Renal cortical epithelial cell (primary cell): ENCODE measurements at regions not wholly inside any gene's neighbourhood (a gene's known extent, or its start where the extent isn't known, plus 50 kb on each side); places are given as distances from the start of the nearest gene placed in this dataset.

Experiments
- DNase-seq: peaks from one replicate; pipeline ENCODE4 v3.0.0-alpha.2; 2011; ENCODE audit warnings: low read depth

DNA sequence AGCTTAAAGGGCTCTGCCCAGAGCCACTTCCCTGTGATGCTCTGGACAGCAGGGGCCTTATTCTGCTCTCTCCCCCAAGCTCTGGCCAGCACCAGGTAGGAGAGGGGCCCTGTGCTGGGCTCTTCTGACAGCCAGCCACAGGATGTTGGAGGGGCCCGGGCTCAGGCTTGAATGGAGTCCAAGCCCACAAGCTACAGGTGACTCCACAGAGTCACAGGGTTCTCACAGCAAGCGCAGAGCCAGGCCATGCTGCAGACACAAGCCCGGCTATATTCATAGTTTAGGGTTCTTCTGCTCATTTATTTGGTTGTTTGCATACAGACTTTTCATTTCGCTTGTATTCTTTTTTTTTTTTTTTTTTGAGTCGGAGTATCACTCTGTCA, 1392.8 kb downstream of the BRD1 start:
- no peak for DNase-seq

DNA sequence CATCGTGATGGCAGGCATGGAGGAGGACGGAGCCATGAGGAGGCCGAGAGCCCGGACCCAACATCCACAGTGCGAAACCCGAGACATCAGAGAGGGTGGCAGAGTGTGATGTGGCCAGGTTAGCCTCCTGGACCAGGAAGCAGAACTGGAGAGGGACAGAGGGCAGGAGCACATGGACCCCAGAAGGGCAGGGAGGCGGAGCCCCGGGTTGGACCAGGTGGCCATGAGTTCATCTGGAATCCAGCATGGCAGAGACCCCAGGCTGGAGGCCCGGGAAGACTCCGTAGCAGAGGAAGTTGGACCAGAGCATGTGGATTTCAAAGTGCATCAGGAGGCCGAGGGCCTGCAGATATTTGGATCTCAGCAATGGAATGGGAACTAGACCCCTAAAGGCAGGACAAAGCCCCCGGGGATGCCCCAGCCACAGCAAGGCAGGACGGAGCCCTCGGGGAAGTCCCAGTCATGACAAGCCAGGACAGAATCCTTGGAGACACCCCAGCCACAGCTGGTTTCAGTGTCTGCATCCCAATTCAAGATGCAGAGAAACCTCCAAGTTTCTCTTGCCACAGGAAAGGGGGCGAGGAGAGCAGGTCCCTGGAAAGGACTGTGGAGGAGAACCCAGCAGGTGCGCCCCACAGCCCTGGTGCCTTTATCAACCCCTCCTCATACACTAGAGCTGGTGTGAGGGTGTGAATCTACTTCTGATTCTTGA, 1393.4 kb downstream of the BRD1 start:
- no peak for DNase-seq

DNA sequence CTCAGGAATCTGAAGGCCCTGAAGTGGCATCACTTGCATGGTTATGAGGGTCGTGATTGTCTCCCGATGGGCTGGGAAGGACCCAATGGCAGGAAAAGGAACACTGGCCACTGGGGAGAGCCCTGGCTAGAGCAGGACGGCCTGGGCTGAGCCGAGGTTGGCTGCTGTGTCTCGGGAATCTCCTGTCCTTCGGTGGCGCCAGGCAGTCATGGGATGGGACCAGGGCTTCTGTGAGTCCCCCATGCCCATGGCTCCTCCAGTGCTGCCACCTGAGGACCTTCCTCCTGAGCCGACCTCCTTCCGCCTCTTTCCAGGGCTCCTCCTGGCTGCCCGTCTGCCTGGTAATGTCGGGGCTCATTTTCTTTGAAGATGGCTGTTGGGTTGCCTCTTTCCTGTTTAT, 1394.0 kb downstream of the BRD1 start:
- no peak for DNase-seq

DNA sequence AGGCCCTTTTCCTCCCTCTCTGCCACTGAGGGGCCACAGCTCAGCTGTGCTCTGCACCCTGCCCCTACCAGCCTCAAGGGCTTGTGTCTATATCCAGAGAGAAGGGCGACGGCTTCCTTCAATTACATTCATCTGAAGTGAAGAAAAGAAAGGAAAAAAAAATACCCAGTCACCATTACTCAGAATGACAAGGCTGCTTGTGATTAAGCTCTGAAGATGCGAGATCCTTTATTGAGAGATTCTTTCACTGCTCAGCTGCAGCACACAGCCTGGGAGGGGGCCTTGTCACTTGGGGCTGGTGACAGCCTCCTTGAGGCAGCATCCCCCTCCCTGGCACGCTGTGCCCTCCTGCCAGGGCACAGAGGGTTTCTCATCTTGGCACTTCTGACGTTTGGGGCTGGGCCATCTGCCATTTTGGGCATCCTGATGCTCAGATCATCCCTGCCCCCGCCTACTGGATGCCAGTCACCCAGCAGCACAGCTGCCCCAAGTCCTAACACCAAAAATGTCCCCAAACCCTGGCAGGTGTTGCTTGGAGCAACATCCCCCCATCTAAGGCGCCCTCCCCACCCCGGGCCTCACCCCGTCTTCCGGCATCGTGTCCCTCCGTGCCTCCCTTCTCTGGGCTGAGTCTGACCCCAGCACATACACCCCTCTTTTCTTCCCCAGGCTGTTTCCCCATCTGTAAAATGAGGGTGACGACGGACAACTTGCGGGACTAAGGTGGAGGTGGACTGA, 1394.7 kb downstream of the BRD1 start:
- DNase-seq: no peak

DNA sequence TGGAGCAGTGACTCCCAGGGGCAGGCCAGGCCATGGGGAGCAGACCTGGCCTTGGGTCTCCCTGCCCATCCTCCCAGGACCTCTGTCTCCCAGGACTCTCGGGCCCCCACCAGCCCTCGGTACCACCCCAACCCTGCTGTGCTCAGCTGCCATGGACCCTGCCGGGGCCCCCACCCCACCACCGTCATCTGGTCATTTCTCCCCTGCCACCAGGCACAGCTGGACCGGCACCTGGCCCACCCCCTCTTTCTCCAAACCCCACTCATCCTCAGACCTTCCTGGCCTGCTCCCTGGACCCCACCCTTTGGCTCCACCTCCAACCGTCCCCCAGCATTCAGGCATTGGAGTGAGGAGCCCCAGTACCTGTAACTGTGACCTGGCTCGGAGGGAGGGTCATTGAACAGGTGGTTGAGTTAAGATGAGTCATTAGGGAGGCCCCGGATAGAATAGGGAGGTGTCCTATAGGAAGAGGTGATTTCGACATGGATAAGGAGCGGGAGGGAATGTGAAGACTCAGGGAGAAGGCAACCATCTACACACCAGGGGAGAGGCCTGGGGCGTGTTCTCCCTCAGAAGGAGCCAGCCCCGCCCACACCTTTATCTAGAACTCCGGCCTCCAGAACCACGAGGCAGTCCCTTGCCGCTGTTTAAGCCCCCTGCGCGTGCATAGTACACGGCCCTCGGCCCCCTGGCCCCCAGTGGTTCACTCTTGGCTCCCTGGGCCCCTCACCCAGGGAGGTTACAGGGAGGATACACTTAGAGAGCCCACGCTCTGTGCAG, 1395.9 kb downstream of the BRD1 start:
- DNase-seq: no peak

DNA sequence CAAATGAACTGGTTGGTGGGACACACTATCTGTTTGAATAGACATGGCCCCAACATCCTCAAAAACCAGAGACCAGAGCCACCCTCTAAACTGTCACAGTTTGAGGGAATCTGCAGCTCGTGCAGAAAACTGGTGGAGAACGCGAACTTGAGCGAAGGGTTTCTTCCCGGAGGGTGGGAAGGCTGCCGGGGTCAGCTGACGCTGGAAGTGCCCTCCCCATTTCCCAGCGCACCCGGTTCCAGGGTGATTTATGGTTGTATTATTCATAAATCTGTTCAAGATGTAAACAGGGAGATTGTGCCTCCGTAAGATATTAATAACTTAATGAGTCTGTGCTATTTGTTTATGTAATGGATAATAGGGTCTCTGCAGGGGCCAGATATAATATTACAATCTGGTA, 1396.7 kb downstream of the BRD1 start:
- DNase-seq: no peak

DNA sequence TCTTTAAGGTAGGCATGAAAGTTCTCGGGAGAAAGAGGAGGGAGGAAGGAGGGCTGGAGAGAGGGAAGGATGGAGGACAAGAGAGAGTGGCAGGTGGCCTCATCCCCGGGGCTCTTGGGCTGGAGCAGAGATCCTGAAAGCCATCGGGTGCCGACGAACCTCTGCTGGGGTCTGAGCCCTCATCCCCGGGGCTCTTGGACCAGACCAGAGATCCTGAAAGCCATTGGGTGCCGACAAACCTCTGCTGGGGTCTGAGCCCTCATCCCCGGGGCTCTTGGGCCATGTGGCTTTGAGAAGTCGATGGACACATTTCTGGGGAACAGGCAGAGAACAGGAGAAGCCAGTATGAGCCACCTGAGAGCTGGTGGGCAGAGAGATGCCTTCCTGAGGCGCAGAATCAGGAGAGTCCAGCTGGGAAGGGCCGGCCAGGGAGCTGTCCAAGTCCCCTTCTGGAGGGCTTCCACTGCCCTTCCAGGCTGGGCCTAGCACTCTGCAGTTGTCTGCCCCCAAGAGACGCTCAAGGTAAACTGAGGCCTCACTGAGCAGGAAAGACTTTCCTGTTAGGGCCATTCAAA, 1398.1 kb downstream of the BRD1 start:
- DNase-seq: no peak

DNA sequence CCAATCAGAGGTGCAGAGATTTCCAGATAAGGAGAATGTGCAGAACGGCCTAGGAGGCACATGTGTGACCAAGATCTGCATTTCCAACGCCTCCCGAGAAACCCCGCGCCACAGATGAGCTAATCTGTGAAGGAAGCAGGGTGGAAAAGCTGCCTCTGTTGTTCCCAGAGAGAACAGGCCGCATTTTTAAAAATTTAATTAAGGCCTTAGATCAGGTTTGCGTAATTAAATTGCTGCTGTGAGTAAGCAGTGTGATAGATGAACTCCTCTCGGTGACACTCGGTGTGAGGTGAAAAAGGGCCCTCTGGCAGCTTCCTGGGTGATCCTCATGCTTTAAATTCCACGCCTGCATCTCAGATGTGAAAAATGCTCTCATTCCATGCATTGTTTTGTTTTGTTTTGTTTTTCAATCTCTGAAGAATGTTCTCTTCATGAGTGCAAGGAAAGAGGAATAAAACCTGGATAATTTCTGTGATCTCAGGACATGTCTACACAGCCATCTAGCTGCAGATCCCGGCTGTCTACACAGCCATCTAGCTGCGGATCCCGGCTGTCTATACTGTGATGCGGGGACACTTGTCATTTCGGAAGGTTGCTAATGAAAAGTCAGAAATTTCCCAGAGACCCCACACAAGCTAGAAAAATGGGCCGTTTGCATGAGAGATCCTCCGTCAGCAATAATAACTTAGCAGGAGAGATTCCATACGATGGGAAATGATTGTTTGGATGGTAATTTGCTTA, 1398.9 kb downstream of the BRD1 start:
- DNase-seq: no peak

DNA sequence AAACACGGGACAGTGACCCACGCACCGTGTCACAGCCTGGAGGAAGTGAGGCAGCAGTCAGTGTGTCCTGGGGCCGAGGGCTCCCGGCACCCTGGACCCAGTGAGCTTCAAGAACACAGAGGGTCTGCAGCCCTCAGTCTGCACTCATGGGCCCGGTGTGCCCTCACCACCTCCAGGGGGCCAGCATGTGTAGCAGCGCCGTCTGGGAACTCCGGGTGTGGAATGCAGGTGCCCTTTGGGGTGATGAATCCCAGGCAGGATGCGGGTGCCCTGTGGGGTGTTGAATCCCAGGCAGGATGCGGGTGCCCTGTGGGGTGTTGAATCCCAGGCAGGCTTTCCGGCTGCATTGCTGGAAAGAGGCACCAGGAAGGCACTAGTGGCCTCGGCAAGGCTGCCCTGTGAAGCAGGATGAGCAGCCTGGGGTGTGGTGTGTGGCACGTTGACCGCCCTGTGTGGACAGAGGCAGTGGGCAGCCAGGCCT, 1399.9 kb downstream of the BRD1 start:
- no peak for DNase-seq

DNA sequence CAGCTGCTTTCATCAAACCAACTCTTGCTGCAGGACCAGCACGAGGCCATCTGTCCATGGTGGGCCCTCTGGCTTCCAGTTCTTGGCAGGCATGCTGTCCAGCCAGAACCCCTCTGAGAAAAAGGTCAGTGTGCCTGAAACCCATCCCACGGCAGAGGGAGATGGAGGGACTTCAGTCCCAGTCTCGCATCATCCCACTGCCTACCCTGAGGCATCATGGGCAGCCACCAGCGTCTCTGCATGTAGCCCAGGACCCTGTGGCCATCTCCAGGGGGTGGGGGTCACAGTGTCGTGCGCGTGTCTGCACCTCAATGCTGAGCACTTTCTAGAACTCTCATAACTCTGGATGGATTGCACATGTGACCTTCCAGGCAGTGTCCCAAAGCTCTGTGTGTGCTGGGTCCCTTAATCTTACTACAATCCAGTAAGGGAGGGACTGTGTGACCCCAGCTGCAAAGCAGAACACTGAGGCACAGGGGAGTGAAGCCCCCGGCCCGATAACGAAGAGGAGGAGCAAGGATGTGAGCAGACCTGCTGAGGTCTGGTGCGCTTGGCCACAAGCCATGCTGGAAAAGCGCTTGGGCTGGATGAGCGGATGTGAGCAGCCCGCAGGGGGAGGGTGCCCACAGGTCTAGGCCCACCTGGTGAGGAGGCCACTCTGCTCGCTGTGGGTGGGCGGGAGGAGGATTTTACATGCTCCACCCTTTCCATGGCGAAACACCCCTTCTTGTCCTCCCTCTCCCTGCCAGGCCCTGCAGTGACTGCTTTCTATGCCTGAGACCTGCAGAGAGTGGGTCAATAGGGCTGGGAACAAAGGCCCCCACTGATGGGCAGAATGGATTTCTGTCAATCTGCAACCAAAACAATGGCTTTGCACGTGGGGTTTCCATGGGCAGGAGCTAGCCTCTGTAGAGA, 1401.0 kb downstream of the BRD1 start:
- DNase-seq: no peak

DNA sequence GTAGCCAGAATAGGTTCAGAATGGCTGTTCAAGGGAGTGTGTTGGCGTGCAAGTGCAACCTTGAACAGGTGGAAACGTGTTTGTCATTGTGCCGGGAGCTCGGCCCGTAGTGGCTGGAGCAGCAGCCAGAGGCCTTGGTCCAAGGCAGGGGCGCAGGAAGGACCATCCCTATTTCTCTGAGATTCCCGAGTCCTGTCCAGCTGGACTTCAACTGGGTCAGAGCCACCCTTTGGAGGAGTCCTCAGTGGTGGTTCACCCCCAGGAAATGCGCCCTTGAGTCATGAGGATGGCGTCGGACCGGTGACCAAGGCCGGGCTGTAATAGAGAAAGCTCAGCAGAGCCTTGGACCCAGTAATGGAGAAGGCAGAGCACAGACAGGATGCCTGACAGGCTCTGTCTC, 1402.0 kb downstream of the BRD1 start:
- no peak for DNase-seq

DNA sequence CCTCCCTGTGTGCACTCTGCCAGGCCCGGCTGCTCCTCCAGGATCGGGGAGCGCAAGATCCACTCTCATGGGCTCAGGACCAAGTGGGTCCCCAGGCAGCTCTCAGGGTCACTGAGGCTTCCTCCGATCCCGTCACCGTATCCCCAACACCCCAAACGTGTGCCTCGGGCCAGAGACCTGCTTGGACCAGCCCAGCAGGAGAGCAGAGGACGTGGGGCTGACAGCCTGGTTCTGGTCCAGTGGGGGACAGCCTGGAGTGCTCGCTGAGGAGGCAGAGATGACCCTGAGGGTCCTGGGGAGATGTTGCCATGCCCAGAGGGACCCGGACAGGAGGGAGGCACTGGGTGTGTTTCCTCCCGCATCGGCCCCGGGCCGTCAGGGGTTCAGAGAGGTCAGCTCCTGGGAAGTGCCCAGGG, 1402.6 kb downstream of the BRD1 start:
- DNase-seq: no peak

DNA sequence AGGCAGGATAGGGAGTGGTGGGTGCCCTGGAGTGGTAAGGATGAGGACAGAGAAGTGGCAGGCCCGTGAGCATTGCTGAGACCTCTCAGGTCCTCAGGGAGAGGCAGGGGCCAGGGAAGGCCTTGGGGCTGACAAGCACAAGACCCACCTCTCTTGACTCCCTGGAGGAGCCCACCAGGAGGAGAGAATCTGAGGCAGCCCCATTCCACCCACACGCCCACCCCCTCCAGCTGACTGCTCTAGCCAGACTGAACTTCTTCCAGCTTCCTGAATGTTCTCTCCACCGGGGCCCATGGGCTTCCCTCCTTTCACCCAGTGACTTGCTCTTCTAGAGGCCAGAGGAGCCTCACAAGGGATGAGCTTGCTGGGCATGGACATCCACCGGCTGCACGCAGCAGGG, 1403.0 kb downstream of the BRD1 start:
- no peak for DNase-seq

DNA sequence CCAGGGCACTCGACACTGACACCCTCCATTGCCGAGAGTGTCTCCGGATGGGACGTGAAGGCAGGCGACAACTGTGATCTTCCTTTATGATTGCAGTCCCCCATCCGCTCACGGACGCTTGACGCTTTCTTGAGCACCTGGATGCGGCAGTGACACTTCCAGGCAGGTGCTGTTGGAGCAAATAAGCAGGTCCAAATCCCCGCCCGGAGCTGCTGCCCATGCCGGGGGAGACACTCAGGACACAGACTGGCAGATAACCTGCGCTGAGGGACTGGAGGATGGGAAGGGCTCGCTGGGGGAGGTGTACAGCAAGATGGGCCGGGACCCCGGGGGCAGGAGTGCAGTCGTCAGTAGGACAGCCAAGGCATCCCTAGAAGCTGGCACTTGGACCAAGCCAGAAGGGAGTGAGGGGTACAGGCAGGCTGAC, 1403.5 kb downstream of the BRD1 start:
- no peak for DNase-seq

DNA sequence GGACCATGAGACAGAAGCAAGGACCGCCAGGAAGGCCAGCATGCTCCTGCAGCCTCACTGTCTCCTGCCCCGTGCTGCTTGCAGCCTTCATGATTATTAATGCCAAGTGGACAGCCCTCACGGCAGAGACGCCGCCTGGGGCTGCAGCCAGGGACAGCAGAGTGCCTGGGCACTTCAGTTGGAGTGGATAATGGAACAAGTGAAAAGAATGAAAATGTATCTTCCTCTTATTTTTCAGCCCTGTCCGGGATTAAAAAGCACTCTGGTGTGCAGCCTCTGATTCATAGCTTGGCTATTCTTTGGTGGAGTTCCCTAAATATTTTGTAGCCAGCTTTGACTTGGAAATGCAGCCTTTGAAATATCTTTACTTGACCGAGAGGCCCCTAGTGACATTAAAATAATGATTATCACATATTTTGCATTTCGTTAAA, 1404.2 kb downstream of the BRD1 start:
- no peak for DNase-seq

DNA sequence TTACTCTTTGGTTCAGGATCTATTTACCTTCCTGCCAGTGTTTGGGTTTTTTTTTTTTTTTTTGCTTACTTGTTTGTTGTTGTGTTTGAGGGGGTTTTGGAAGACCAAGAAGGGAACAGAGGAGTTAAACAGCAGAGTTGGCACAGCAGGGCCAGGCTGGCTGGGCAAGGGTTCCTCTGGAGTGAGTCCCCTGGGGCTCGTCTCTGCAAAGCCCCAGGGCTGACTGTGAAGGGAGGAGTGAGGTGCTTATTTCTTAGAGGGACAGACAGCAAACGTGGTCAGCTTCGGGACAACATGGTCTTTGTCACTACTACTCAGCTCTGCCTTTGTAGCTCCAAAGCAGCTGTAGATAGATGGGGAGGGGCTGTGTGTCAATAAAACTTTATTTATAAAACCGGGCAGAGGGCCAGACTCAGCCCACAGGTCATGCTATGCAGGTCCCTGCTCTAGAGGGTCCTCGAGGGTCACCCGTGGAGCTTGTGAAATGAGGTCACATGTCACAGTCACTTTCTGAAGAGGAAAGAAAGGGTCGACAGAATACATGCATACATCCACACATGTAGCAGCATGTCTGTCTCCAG, 1404.7 kb downstream of the BRD1 start:
- DNase-seq: no peak

DNA sequence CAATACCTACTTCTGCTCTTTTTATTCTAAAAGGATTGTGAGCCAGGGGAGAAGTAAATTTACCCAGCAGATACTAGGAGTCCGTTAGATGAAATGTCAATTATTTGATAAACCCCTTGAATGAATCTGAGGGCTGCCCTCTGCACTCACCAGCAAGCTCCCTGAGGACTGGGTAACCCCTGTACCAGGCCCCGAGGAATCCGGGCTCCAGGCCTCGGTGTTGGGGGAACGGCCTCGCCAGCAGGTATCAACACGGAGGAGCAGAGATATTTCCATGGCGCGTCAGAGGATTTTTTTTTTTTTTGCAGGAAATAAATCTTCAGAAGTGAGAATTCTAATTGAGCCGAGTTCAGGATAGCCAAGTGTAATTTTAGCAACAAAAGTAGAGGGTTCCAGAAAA, 1408.8 kb downstream of the BRD1 start:
- DNase-seq: no peak

DNA sequence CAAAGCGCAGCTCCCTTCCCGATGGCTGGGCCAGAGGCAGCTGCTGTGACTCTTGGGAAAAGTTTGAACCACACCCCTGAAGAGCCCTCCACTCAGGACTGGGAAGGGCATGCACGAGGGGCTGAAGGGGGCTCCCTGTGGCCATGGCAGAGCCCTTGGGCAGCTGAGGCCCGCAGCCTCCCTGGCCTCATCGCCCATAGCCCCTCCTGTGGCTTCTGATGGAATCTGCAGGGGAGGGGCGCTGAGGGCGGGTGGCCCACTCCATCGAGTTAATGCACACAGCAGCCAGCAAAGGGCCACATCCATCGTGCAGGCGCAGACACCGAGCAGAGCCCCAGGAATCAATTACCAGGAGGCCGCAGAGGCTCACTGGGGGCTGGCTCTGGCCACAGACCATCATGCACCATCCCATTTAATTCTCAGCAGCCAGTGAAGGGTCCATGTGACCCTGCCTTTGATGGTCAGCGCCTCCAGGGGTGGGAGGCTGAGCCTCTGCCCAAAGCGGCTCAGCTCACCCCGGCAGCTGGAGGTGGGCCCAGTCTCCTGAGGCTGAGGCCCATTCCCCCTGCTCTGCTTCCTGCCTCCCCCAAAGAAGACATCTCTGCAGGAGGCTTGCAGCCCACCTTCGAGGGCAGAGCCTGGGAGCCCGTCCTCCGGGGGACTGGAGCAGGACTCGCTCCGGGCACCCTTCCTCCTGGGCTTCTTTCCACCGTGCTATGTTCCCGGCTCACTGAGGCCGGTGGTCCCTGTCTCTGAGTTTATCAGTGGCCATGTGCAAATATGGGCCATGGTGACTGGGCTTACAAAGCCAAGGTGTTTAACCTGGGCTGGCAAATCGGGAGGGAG, 1410.2 kb downstream of the BRD1 start:
- DNase-seq: no peak
